Parathyroid adenoma (tissue), 2 donors: ENCODE measurements at regions not wholly inside any gene's neighbourhood (a gene's known extent, or its start where the extent isn't known, plus 50 kb on each side); places are given as distances from the start of the nearest gene placed in this dataset.

Experiments
- H2AFZ ChIP-seq: fragments of 300-600 bp; sonication (generic); one replicate; pipeline ENCODE4 v1.7.0; 2017; ENCODE audit warnings: antibody characterized with exemption, mild to moderate bottlenecking
- H3K27ac ChIP-seq: fragments of 300-600 bp; sonication (generic); one replicate; pipeline ENCODE4 v1.7.0; 2017
- H3K27me3 ChIP-seq: fragments of 300-600 bp; sonication (generic); one replicate; pipeline ENCODE4 v1.7.0; 2017; ENCODE audit warnings: low read length; ENCODE audit not compliant: control insufficient read depth, insufficient read depth
- H3K36me3 ChIP-seq: fragments of 300-600 bp; sonication (generic); one replicate; pipeline ENCODE4 v1.7.0; 2017; ENCODE audit warnings: low read length; ENCODE audit not compliant: control insufficient read depth, insufficient read depth
- H3K4me1 ChIP-seq: fragments of 300-600 bp; sonication (generic); one replicate; pipeline ENCODE4 v1.7.0; 2017; ENCODE audit warnings: control low read depth
- H3K4me2 ChIP-seq: fragments of 300-600 bp; sonication (generic); one replicate; pipeline ENCODE4 v1.7.0; 2017; ENCODE audit warnings: low read length
- H3K4me3 ChIP-seq: fragments of 300-600 bp; sonication (generic); one replicate; pipeline ENCODE4 v1.7.0; 2017; ENCODE audit warnings: low read depth, low read length
- H3K79me2 ChIP-seq: fragments of 300-600 bp; sonication (generic); one replicate; pipeline ENCODE4 v1.7.0; 2017; ENCODE audit warnings: control low read depth
- H3K9ac ChIP-seq: fragments of 300-600 bp; sonication (generic); one replicate; pipeline ENCODE4 v1.7.0; 2017; ENCODE audit warnings: mild to moderate bottlenecking
- H3K9me3 ChIP-seq: fragments of 300-600 bp; sonication (generic); one replicate; pipeline ENCODE4 v1.7.0; 2017; ENCODE audit warnings: low read length; ENCODE audit not compliant: control insufficient read depth
- CTCF ChIP-seq: fragments of 300-600 bp; sonication (generic); IDR thresholded peaks from one replicate; pipeline ENCODE4 v1.7.0; 2017; ENCODE audit warnings: antibody characterized with exemption, mild to moderate bottlenecking
- donor health status: primary hyperparathyroidism.

- Histone ChIP-seq H3K27ac (no peak overlapping the region), H3K4me3 (no peak overlapping the region), H3K4me1 (no peaks in the 10 kb centered on the region), H3K79me2 (no peaks in the 10 kb centered on the region), H3K36me3 (no peaks in the 10 kb centered on the region), H2AFZ (no peak overlapping the region), H3K4me2 (no peak overlapping the region), H3K9ac (no peak overlapping the region), H3K27me3 (no peaks in the 10 kb centered on the region), H3K9me3 (no peaks in the 10 kb centered on the region)
- no peak for TF ChIP-seq CTCF
These were observed 197.4 kb downstream of the HAUS1 start for GRCh38 chr18:46301571-46301970.

DNA sequence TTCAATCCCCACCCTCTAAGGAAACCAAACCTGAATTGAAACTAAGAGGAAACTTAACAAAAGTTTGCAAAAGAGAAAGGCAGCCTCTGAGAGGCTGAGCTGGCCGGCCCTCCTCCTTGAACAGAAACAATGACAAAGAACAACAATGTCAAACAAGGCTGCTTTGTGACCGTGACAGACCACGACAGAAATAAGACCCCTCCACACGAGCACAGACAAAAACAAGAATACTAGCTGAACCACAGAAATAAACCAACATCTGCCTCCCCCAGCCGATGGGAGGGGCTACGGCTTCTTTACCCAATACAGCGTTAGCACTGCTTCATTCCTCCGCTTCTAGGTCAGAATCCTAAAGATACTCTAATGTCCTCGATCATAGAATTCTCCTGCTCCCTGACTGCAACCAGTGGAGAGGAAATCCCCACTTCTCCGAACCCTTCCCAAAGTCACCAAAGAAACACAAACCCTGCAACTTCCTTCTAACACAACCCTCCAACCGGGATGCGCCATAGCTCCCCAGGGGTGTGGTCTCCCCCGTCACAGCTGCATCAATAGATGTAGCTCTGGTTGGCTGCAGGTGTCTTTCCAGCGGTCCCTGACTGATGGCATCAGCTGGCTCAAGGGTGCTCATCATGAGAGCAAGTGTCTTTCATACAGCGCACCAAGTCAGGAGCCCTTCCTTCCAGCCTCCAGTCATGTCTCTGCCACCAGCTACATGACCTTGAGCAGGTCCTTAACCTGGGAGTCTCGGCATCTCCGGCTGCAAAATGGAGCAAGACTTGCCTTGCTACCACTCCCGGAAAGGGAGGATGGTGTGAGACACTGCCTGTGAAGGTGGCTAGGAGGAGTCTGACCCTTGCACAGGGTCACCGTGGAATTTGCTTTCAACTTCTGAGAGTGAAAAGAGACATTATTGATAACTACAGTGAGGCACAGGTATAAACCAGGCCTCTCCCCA lies 198.6 kb downstream of the HAUS1 start:
- Histone ChIP-seq H3K36me3 (no peaks in the 10 kb centered on the region), H3K4me3 (no peak overlapping the region), H2AFZ (no peak overlapping the region), H3K27me3 (no peaks in the 10 kb centered on the region), H3K9ac (no peak overlapping the region), H3K27ac (no peak overlapping the region), H3K79me2 (no peaks in the 10 kb centered on the region), H3K9me3 (no peaks in the 10 kb centered on the region), H3K4me2 (no peak overlapping the region), H3K4me1 (no peaks in the 10 kb centered on the region)
- no peak for TF ChIP-seq CTCF

DNA sequence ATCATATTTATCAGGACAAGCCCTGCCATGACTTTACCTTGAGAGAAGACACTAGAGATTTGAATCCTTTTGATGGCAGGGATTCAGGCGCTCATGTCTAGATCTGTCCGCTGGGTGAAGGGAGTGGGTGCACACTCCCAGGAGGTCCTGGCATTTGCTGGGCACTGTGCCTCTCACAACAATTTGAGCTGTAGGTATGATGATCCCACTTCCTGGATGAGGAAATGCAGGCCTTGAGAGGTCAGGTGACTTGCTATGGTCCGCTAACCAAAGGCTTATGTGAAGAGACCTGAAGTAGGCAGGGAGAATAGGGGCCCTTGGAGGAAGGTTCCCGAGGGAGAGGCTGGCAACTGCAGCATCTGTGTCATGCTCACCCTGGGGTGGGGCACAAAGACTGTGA lies 206.1 kb downstream of the HAUS1 start:
- H3K9ac ChIP-seq, result no peak overlapping the region
- H3K79me2 ChIP-seq, result no peaks in the 10 kb centered on the region
- no peak overlapping the region for H3K27ac ChIP-seq
- H3K4me1 ChIP-seq, result no peaks in the 10 kb centered on the region
- no peak overlapping the region for H2AFZ ChIP-seq
- no peak overlapping the region for H3K4me2 ChIP-seq
- H3K36me3 ChIP-seq, result no peaks in the 10 kb centered on the region
- H3K4me3 ChIP-seq, result no peak overlapping the region
- TF ChIP-seq CTCF, result no peak
- no peaks in the 10 kb centered on the region for H3K9me3 ChIP-seq
- no peaks in the 10 kb centered on the region for H3K27me3 ChIP-seq

- no peak for TF ChIP-seq CTCF
- Histone ChIP-seq H3K79me2 (no peaks in the 10 kb centered on the region), H3K27ac (no peak overlapping the region), H2AFZ (no peak overlapping the region), H3K9me3 (no peaks in the 10 kb centered on the region), H3K4me1 (no peaks in the 10 kb centered on the region), H3K4me2 (no peak overlapping the region), H3K9ac (no peak overlapping the region), H3K4me3 (no peak overlapping the region), H3K27me3 (no peaks in the 10 kb centered on the region), H3K36me3 (no peaks in the 10 kb centered on the region)
These were observed 206.6 kb downstream of the HAUS1 start for GRCh38 chr18:46310675-46311345.
